WTC11 (cell line): ENCODE measurements at regions not wholly inside any gene's neighbourhood (a gene's known extent, or its start where the extent isn't known, plus 50 kb on each side); places are given as distances from the start of the nearest gene placed in this dataset.

ENCODE experiments used
- CTCF ChIP-seq: fragments of 200-600 bp; IDR thresholded peaks from 2 replicates; pipeline ENCODE4 v1.8.0; 2022; ENCODE audit warnings: antibody characterized with exemption
- FOXK1 ChIP-seq: sonication (generic); formaldehyde crosslinking; IDR thresholded peaks from 2 replicates; pipeline ENCODE4 v1.8.0; 2022; ENCODE audit warnings: mild to moderate bottlenecking, moderate library complexity, missing genetic modification reagents
- GABPB1 ChIP-seq: sonication (generic); formaldehyde crosslinking; IDR thresholded peaks from 2 replicates; pipeline ENCODE4 v1.8.1; 2023; ENCODE audit warnings: mild to moderate bottlenecking, missing genetic modification reagents
- USF2 ChIP-seq: sonication (generic); formaldehyde crosslinking; IDR thresholded peaks from 2 replicates; pipeline ENCODE4 v1.8.1; 2023; ENCODE audit warnings: mild to moderate bottlenecking, missing genetic modification reagents, moderate library complexity
- ZNF532 ChIP-seq: fragments of 250-450 bp; sonication (Bioruptor Pico); IDR thresholded peaks from 2 replicates; pipeline ENCODE4 v1.9.0; 2021; ENCODE audit warnings: mild to moderate bottlenecking, borderline replicate concordance
- TF ChIP-seq, protein P1 (sequence below): sonication (generic); formaldehyde crosslinking; IDR thresholded peaks from 2 replicates; pipeline ENCODE4 v1.8.0; 2022; ENCODE audit warnings: mild to moderate bottlenecking, missing genetic modification reagents

GRCh38 chr3:5542472-5542871 is 355.0 kb downstream of the EDEM1 start:
- TF ChIP-seq FOXK1 (CRISPR knock-in tag) (no peak), CTCF (no peak), USF2 (CRISPR knock-in tag) (no peak), GABPB1 (no peak), ZNF532 (no peak)
- TF ChIP-seq, protein P1, sequence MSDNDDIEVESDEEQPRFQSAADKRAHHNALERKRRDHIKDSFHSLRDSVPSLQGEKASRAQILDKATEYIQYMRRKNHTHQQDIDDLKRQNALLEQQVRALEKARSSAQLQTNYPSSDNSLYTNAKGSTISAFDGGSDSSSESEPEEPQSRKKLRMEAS, result no peak
